ENCODE measurements at regions not wholly inside any gene's neighbourhood (a gene's known extent, or its start where the extent isn't known, plus 50 kb on each side); places are given as distances from the start of the nearest gene placed in this dataset.

- DNase-seq, result no peak
These were observed 398.1 kb downstream of the MATN1 start for GRCh38 chr1:30325085-30325935.

- no peak for DNase-seq
These were observed 398.9 kb downstream of the MATN1 start for GRCh38 chr1:30324251-30325084.

GRCh38 chr1:30323841-30324240 lies 399.5 kb downstream of the MATN1 start:
- no peak for DNase-seq

GRCh38 chr1:30323352-30323751 lies 400.0 kb downstream of the MATN1 start:
- no peak for DNase-seq

GRCh38 chr1:30322859-30323257 lies 400.5 kb downstream of the MATN1 start:
- DNase-seq, result no peak

GRCh38 chr1:30321996-30322858 lies 401.2 kb downstream of the MATN1 start:
- no peak for DNase-seq

GRCh38 chr1:30321246-30321910 lies 402.0 kb downstream of the MATN1 start:
- DNase-seq, result no peak

- DNase-seq, result no peak
These were observed 402.8 kb downstream of the MATN1 start for GRCh38 chr1:30320581-30320890.

GRCh38 chr1:30319765-30320580 lies 403.4 kb downstream of the MATN1 start:
- no peak for DNase-seq

GRCh38 chr1:30318864-30319718 lies 404.3 kb downstream of the MATN1 start:
- DNase-seq, result no peak

GRCh38 chr1:30318413-30318812 lies 405.0 kb downstream of the MATN1 start:
- DNase-seq, result no peak

GRCh38 chr1:30317921-30318320 lies 405.5 kb downstream of the MATN1 start:
- DNase-seq, result no peak

- DNase-seq, result no peak
These were observed 407.3 kb downstream of the MATN1 start for GRCh38 chr1:30316056-30316455.

GRCh38 chr1:30315185-30315960 lies 408.0 kb downstream of the MATN1 start:
- DNase-seq, result no peak

- DNase-seq, result no peak
These were observed 408.8 kb downstream of the MATN1 start for GRCh38 chr1:30314591-30314990.

GRCh38 chr1:30313584-30313983 lies 409.8 kb downstream of the MATN1 start:
- no peak for DNase-seq

GRCh38 chr1:30313176-30313575 lies 410.2 kb downstream of the MATN1 start:
- no peak for DNase-seq

- DNase-seq, result no peak
These were observed 411.2 kb downstream of the MATN1 start for GRCh38 chr1:30312226-30312625.

GRCh38 chr1:30311749-30312148 lies 411.6 kb downstream of the MATN1 start:
- DNase-seq, result no peak
